ENCODE measurements at regions not wholly inside any gene's neighbourhood (a gene's known extent, or its start where the extent isn't known, plus 50 kb on each side); places are given as distances from the start of the nearest gene placed in this dataset.

- TF ChIP-seq EGR1 (IDR thresholded peaks at IDR 0.05; ENCODE audit: low read depth in 2 of 2) (no peak), HNF4A (conservative IDR thresholded peaks at IDR 0.05) (no peak), NR2F2 (IDR thresholded peaks at IDR 0.05) (no peak), RXRA (IDR thresholded peaks at IDR 0.05) (no peak), REST (IDR thresholded peaks at IDR 0.05) (no peak), FOXA1 (IDR thresholded peaks at IDR 0.05) (no peak), FOXA2 (IDR thresholded peaks at IDR 0.05) (no peak), SP1 (IDR thresholded peaks at IDR 0.05) (no peak), HNF4G (IDR thresholded peaks at IDR 0.05) (no peak), GABPA (IDR thresholded peaks at IDR 0.05 in 1 of 2, conservative IDR thresholded peaks at IDR 0.05 in 1 of 2) (no peak), TAF1 (conservative IDR thresholded peaks at IDR 0.05) (no peak), YY1 (IDR thresholded peaks at IDR 0.05) (no peak), RAD21 (IDR thresholded peaks at IDR 0.05) (no peak), JUND (IDR thresholded peaks at IDR 0.05) (no peak), ZBTB33 (IDR thresholded peaks at IDR 0.05) (no peak), MAX (IDR thresholded peaks at IDR 0.05) (no peak)
- TF ChIP-seq, protein P1, sequence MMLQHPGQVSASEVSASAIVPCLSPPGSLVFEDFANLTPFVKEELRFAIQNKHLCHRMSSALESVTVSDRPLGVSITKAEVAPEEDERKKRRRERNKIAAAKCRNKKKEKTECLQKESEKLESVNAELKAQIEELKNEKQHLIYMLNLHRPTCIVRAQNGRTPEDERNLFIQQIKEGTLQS (IDR thresholded peaks at IDR 0.05), result no peak
- TF ChIP-seq, protein P2, sequence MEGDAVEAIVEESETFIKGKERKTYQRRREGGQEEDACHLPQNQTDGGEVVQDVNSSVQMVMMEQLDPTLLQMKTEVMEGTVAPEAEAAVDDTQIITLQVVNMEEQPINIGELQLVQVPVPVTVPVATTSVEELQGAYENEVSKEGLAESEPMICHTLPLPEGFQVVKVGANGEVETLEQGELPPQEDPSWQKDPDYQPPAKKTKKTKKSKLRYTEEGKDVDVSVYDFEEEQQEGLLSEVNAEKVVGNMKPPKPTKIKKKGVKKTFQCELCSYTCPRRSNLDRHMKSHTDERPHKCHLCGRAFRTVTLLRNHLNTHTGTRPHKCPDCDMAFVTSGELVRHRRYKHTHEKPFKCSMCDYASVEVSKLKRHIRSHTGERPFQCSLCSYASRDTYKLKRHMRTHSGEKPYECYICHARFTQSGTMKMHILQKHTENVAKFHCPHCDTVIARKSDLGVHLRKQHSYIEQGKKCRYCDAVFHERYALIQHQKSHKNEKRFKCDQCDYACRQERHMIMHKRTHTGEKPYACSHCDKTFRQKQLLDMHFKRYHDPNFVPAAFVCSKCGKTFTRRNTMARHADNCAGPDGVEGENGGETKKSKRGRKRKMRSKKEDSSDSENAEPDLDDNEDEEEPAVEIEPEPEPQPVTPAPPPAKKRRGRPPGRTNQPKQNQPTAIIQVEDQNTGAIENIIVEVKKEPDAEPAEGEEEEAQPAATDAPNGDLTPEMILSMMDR (IDR thresholded peaks at IDR 0.05; ENCODE audit: low read depth, low read length, missing input control), result no peak
- H3K27ac ChIP-seq (ENCODE audit: low read depth in 1 of 2, low read length in 2 of 2), result no peak overlapping the region
These were observed 188.3 kb upstream of the MYT1L start for GRCh38 chr2:2519381-2519780.

More at GRCh38 chr2:2519381-2519780, 188.3 kb upstream of the MYT1L start:
- no peak for DNase-seq (ENCODE audit: low spot score)
- H3K9me3 ChIP-seq (ENCODE audit: control insufficient read depth in 4 of 4, low read length in 3 of 4), result no peaks in the 10 kb centered on the region
- H3K9ac ChIP-seq (ENCODE audit: low read depth in 1 of 2, low read length in 2 of 2), result no peak overlapping the region
- H3K27me3 ChIP-seq (ENCODE audit: control insufficient read depth in 4 of 4, insufficient read depth in 4 of 4, low read length in 3 of 4), result peaks cover 0 to 5% (median 1%) of the 10 kb centered on the region in 4 donors
- 59% methylated on average over 1 of the region's 1 CpG for WGBS
- no peaks in the 10 kb centered on the region for H3K36me3 ChIP-seq (ENCODE audit: control insufficient read depth in 4 of 4, insufficient read depth in 3 of 4, low read depth in 1 of 4, low read length in 3 of 4)
- H3K4me3 ChIP-seq (ENCODE audit: low read depth in 1 of 3, low read length in 3 of 3), result no peak overlapping the region
- no peaks in the 10 kb centered on the region for H3K4me1 ChIP-seq (ENCODE audit: control insufficient read depth in 4 of 4, insufficient read depth in 4 of 4, low read length in 3 of 4)

All from liver (tissue), 8 donors.